ENCODE measurements at regions not wholly inside any gene's neighbourhood (a gene's known extent, or its start where the extent isn't known, plus 50 kb on each side); places are given as distances from the start of the nearest gene placed in this dataset.

GRCh38 chr17:79396696-79397095, 214.2 kb downstream of the RBFOX3 start:
- no peak for TF ChIP-seq POLR2A (IDR thresholded peaks at IDR 0.05)
- no peak for TF ChIP-seq CTCF (IDR thresholded peaks at IDR 0.05 in 8 of 11, conservative IDR thresholded peaks at IDR 0.05 in 3 of 11)
- no peak for TF ChIP-seq POLR2AphosphoS5 (IDR thresholded peaks at IDR 0.05)
